Fibroblast of lung (primary cell): ENCODE measurements at regions not wholly inside any gene's neighbourhood (a gene's known extent, or its start where the extent isn't known, plus 50 kb on each side); places are given as distances from the start of the nearest gene placed in this dataset.
A peak's percentile ranks its signal among the peaks of the same experiment; 100 is the strongest.

ENCODE experiments used
- DNase-seq, 2 donors: peaks; one replicate each; pipeline versions ENCODE4 v3.0.0 to v3.0.0-alpha.2; 2010; ENCODE audit warnings: low read depth in 2 of 2
- H2AFZ ChIP-seq: 2 replicates; pipeline ENCODE4 v1.5.1; 2012; ENCODE audit warnings: low read length, control low read depth, inconsistent platforms
- H3K27ac ChIP-seq: 2 replicates; pipeline ENCODE4 v1.5.1; 2011; ENCODE audit warnings: low read length, control low read depth; ENCODE audit not compliant: insufficient read depth
- H3K27me3 ChIP-seq: 2 replicates; pipeline ENCODE4 v1.5.1; 2011; ENCODE audit warnings: mild to moderate bottlenecking, low read length; ENCODE audit not compliant: control insufficient read depth, insufficient read depth
- H3K36me3 ChIP-seq: 2 replicates; pipeline ENCODE4 v1.5.1; 2011; ENCODE audit warnings: low read length; ENCODE audit not compliant: control insufficient read depth, insufficient read depth
- H3K4me1 ChIP-seq: 2 replicates; pipeline ENCODE4 v1.5.1; 2011; ENCODE audit warnings: low read length; ENCODE audit not compliant: control insufficient read depth, insufficient read depth; ENCODE audit errors: extremely low read depth
- H3K4me2 ChIP-seq: 2 replicates; pipeline ENCODE4 v1.5.1; 2011; ENCODE audit warnings: low read length, control low read depth; ENCODE audit not compliant: insufficient read depth; ENCODE audit errors: extremely low read depth
- H3K4me3 ChIP-seq, 4 experiments: fragments of 200-600 bp in 1 of 4; sonication (generic) in 1 of 4; replicated peaks in 1 of 4; 2 replicates each; pipeline ENCODE4 v1.5.1; 2011 to 2016; ENCODE audit warnings: low read length in 4 of 4, low read depth in 3 of 4, mild to moderate bottlenecking in 3 of 4, control low read depth in 2 of 4, inconsistent platforms in 1 of 4, mixed read lengths in 1 of 4; ENCODE audit not compliant: insufficient read depth in 1 of 4; ENCODE audit errors: control extremely low read depth in 1 of 4
- H3K79me2 ChIP-seq: 2 replicates; pipeline ENCODE4 v1.5.1; 2012; ENCODE audit warnings: mild to moderate bottlenecking, low read length, inconsistent platforms; ENCODE audit not compliant: control insufficient read depth, insufficient read depth
- H3K9ac ChIP-seq: 2 replicates; pipeline ENCODE4 v1.5.1; 2011; ENCODE audit warnings: mild to moderate bottlenecking, low read length, control low read depth; ENCODE audit not compliant: insufficient read depth
- H3K9me3 ChIP-seq: 2 replicates; pipeline ENCODE4 v1.5.1; 2012; ENCODE audit warnings: low read depth, low read length; ENCODE audit not compliant: control insufficient read depth, insufficient read depth
- H4K20me1 ChIP-seq: 2 replicates; pipeline ENCODE4 v1.5.1; 2011; ENCODE audit warnings: low read length; ENCODE audit not compliant: control insufficient read depth, insufficient read depth; ENCODE audit errors: extremely low read depth
- CTCF ChIP-seq, 2 donors: IDR thresholded peaks in 1 of 2; conservative IDR thresholded peaks in 1 of 2; 1 replicate in 1 of 2; 2 replicates in 1 of 2; pipeline ENCODE4 v1.5.1; 2011 to 2012; ENCODE audit warnings: low read length in 2 of 2, control low read depth in 1 of 2, inconsistent platforms in 1 of 2, low read depth in 1 of 2, mild to moderate bottlenecking in 1 of 2
- EZH2 ChIP-seq: IDR thresholded peaks from 2 replicates; pipeline ENCODE4 v1.5.1; 2012; ENCODE audit warnings: low read length, control low read depth, mild to moderate bottlenecking; ENCODE audit errors: missing control alignments

DNA sequence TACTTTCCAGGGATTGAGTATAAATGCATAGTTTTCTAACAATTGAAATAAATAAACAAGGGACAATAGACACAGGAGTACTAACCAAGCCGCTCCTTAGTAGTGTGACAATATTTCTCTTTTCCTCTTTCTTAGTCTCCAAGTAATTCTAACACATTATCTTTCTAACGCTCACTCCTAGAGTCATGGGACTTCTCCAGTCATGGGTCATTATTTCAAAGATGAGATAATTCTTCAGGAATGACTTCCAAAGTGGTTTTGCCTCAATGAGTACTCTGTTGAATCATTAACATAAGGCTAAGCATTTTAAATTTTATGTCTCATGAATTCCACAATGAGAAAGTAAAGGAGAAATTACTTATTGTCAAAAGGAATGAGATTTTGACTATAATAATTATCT is 605.8 kb upstream of the ADAMTS5 start:
- Histone ChIP-seq H3K4me3 (no peak overlapping the region), H2AFZ (no peak overlapping the region), H4K20me1 (no peaks in the 10 kb centered on the region), H3K4me2 (peak overlapping the region; percentile 15), H3K9ac (no peak overlapping the region), H3K79me2 (no peaks in the 10 kb centered on the region), H3K27me3 (no peaks in the 10 kb centered on the region), H3K27ac (peak overlapping the region; percentile 92), H3K36me3 (no peaks in the 10 kb centered on the region), H3K4me1 (peaks cover 22% of the 10 kb centered on the region), H3K9me3 (no peaks in the 10 kb centered on the region)
- DNase-seq = peak; percentile 75 to 85
- TF ChIP-seq CTCF (conservative IDR thresholded peaks at IDR 0.05 in 1 of 2, IDR thresholded peaks at IDR 0.05 in 1 of 2; ENCODE audit: low read depth in 1 of 2, low read length in 2 of 2) (no peak), EZH2 (no peak)

- Histone ChIP-seq H3K4me1 (peaks cover 22% of the 10 kb centered on the region), H3K4me2 (no peak overlapping the region), H3K27ac (peak overlapping the region; percentile 92), H3K9ac (no peak overlapping the region), H3K27me3 (no peaks in the 10 kb centered on the region), H3K36me3 (no peaks in the 10 kb centered on the region), H3K79me2 (no peaks in the 10 kb centered on the region), H3K4me3 (no peak overlapping the region), H3K9me3 (no peaks in the 10 kb centered on the region), H4K20me1 (no peaks in the 10 kb centered on the region), H2AFZ (no peak overlapping the region)
- DNase-seq = peak; percentile 28 to 85
- TF ChIP-seq EZH2 = no peak
- TF ChIP-seq CTCF (conservative IDR thresholded peaks at IDR 0.05 in 1 of 2, IDR thresholded peaks at IDR 0.05 in 1 of 2; ENCODE audit: low read depth in 1 of 2, low read length in 2 of 2) = no peak
Measured at GRCh38 chr21:27571706-27572105, 604.8 kb upstream of the ADAMTS5 start.

- no peaks in the 10 kb centered on the region for H3K27me3 ChIP-seq
- no peak for TF ChIP-seq CTCF (conservative IDR thresholded peaks at IDR 0.05 in 1 of 2, IDR thresholded peaks at IDR 0.05 in 1 of 2; ENCODE audit: low read depth in 1 of 2, low read length in 2 of 2)
- TF ChIP-seq EZH2 = no peak
- DNase-seq = peak; percentile 90 to 96
- H3K4me1 ChIP-seq = peaks cover 22% of the 10 kb centered on the region
- peak overlapping the region; percentile 14 for H3K9ac ChIP-seq
- H3K36me3 ChIP-seq = no peaks in the 10 kb centered on the region
- no peaks in the 10 kb centered on the region for H3K79me2 ChIP-seq
- H4K20me1 ChIP-seq = no peaks in the 10 kb centered on the region
- H3K4me3 ChIP-seq = no peak overlapping the region
- no peaks in the 10 kb centered on the region for H3K9me3 ChIP-seq
- peak overlapping the region; percentile 92 for H3K27ac ChIP-seq
- peak overlapping the region; percentile 70 for H3K4me2 ChIP-seq
- no peak overlapping the region for H2AFZ ChIP-seq
Measured at GRCh38 chr21:27570306-27570868, 603.5 kb upstream of the ADAMTS5 start.
